Gastrocnemius medialis (tissue), 4 donors: ENCODE measurements at regions not wholly inside any gene's neighbourhood (a gene's known extent, or its start where the extent isn't known, plus 50 kb on each side); places are given as distances from the start of the nearest gene placed in this dataset.

Source experiments
- POLR2A ChIP-seq, 2 donors: fragments of 450-650 bp; IDR thresholded peaks; one replicate each; pipeline ENCODE4 v1.6.1; 2017; ENCODE audit warnings: antibody characterized with exemption in 2 of 2, mild to moderate bottlenecking in 2 of 2, moderate library complexity in 2 of 2
- TF ChIP-seq, protein P1 (sequence below), 5 experiments: fragments of 450-650 bp in 3 of 5; fragments of 200-600 bp in 2 of 5; sonication (generic) in 2 of 5; IDR thresholded peaks in 4 of 5; conservative IDR thresholded peaks in 1 of 5; 1 replicate in 4 of 5; 2 replicates in 1 of 5; pipeline ENCODE4 v1.5.1; 2016 to 2019; ENCODE audit warnings: antibody characterized with exemption in 5 of 5, mild to moderate bottlenecking in 3 of 5, moderate library complexity in 3 of 5

DNA sequence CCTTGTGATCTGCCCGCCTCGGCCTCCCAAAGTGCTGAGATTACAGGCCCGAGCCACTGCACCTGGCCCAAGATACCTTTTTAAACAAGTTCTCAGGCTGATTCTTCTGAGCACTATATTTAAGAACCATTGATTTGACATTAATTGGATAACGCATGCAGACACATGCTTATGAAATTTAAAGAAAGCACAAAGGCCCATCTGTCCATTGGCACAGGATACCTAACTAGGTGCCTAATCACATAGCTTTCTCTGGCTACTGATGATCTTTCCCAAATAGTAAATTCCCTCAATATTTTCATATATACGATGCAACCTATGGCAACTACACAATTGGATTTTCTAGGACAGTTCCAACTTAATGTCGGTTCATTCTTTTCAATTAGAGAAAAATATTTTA lies 62.5 kb upstream of the STAM2 start:
- TF ChIP-seq, protein P1, sequence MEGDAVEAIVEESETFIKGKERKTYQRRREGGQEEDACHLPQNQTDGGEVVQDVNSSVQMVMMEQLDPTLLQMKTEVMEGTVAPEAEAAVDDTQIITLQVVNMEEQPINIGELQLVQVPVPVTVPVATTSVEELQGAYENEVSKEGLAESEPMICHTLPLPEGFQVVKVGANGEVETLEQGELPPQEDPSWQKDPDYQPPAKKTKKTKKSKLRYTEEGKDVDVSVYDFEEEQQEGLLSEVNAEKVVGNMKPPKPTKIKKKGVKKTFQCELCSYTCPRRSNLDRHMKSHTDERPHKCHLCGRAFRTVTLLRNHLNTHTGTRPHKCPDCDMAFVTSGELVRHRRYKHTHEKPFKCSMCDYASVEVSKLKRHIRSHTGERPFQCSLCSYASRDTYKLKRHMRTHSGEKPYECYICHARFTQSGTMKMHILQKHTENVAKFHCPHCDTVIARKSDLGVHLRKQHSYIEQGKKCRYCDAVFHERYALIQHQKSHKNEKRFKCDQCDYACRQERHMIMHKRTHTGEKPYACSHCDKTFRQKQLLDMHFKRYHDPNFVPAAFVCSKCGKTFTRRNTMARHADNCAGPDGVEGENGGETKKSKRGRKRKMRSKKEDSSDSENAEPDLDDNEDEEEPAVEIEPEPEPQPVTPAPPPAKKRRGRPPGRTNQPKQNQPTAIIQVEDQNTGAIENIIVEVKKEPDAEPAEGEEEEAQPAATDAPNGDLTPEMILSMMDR (IDR thresholded peaks at IDR 0.05 in 4 of 5, conservative IDR thresholded peaks at IDR 0.05 in 1 of 5) = no peak
- no peak for TF ChIP-seq POLR2A (IDR thresholded peaks at IDR 0.05)
